Nephron (organoid): ENCODE measurements at regions not wholly inside any gene's neighbourhood (a gene's known extent, or its start where the extent isn't known, plus 50 kb on each side); places are given as distances from the start of the nearest gene placed in this dataset.
A peak's percentile ranks its signal among the peaks of the same experiment; 100 is the strongest.

Source experiments
- H3K27ac Mint-ChIP-seq, 3 experiments: 2 replicates each; pipeline ENCODE4 v1.8.0; 2020; ENCODE audit warnings: mixed read lengths in 3 of 3, mild to moderate bottlenecking in 2 of 3, moderate library complexity in 1 of 3
- H3K27me3 Mint-ChIP-seq: 2 replicates; pipeline ENCODE4 v1.8.0; 2021; ENCODE audit warnings: low read depth, mild to moderate bottlenecking, moderate library complexity, mixed read lengths
- H3K36me3 Mint-ChIP-seq: 2 replicates; pipeline ENCODE4 v1.8.0; 2020; ENCODE audit warnings: low read depth, mixed read lengths
- H3K4me1 Mint-ChIP-seq: 2 replicates; pipeline ENCODE4 v1.8.0; 2020; ENCODE audit warnings: mixed read lengths
- H3K4me3 Mint-ChIP-seq, 3 experiments: 2 replicates each; pipeline ENCODE4 v1.8.0; 2020; ENCODE audit warnings: mild to moderate bottlenecking in 3 of 3, mixed read lengths in 3 of 3, moderate library complexity in 2 of 3
- H3K9me3 Mint-ChIP-seq: 2 replicates; pipeline ENCODE4 v1.8.0; 2020; ENCODE audit warnings: mixed read lengths
- CTCF ChIP-seq, 3 experiments: fragments of 200-600 bp; sonication (generic); IDR thresholded peaks; one replicate each; pipeline ENCODE4 v1.5.0; 2021; ENCODE audit warnings: antibody characterized with exemption in 3 of 3; ENCODE audit not compliant: unreplicated experiment in 3 of 3

GRCh38 chr11:33944345-33944692 is 52.4 kb upstream of the LMO2 start:
- H3K27me3 Mint-ChIP-seq = no peaks in the 10 kb centered on the region
- no peak overlapping the region for H3K27ac Mint-ChIP-seq
- TF ChIP-seq CTCF (IDR thresholded peaks at IDR 0.05; ENCODE audit: unreplicated experiment in 3 of 3) = no peak
- H3K36me3 Mint-ChIP-seq = no peaks in the 10 kb centered on the region
- peaks cover 16% of the 10 kb centered on the region for H3K4me1 Mint-ChIP-seq
- H3K9me3 Mint-ChIP-seq = no peaks in the 10 kb centered on the region
- H3K4me3 Mint-ChIP-seq = no peak overlapping the region

GRCh38 chr11:33942954-33943353 is 51.1 kb upstream of the LMO2 start:
- H3K27me3 Mint-ChIP-seq = peaks cover under 1% of the 10 kb centered on the region
- peak overlapping the region in 2 of 3 experiments; percentile 74 to 81 for H3K27ac Mint-ChIP-seq
- no peaks in the 10 kb centered on the region for H3K36me3 Mint-ChIP-seq
- no peak for TF ChIP-seq CTCF (IDR thresholded peaks at IDR 0.05; ENCODE audit: unreplicated experiment in 3 of 3)
- peaks cover 24% of the 10 kb centered on the region for H3K4me1 Mint-ChIP-seq
- H3K9me3 Mint-ChIP-seq = no peaks in the 10 kb centered on the region
- H3K4me3 Mint-ChIP-seq = no peak overlapping the region

- TF ChIP-seq CTCF (IDR thresholded peaks at IDR 0.05; ENCODE audit: unreplicated experiment in 3 of 3) = no peak
- H3K27me3 Mint-ChIP-seq = peaks cover 11% of the 10 kb centered on the region
- no peak overlapping the region for H3K4me3 Mint-ChIP-seq
- no peaks in the 10 kb centered on the region for H3K9me3 Mint-ChIP-seq
- peak overlapping the region in 2 of 3 experiments; percentile 67 to 74 for H3K27ac Mint-ChIP-seq
- peaks cover 37% of the 10 kb centered on the region for H3K4me1 Mint-ChIP-seq
- no peaks in the 10 kb centered on the region for H3K36me3 Mint-ChIP-seq
Measured at GRCh38 chr11:33941637-33942160, 49.8 kb upstream of the LMO2 start.
